Hematopoietic multipotent progenitor cell treated with erythropoietin and hydrocortisone succinate and interleukin-3 and kit ligand, for 6 days (in vitro differentiated cells): ENCODE measurements at regions not wholly inside any gene's neighbourhood (a gene's known extent, or its start where the extent isn't known, plus 50 kb on each side); places are given as distances from the start of the nearest gene placed in this dataset.
"Not testable (repeated sequence)": the region's sequence is repeated elsewhere in the genome, so short reads cannot be mapped to it uniquely, and the experiment has no call there.

ENCODE experiments used
- DNase-seq: peaks from one replicate; pipeline ENCODE4 v3.0.0-alpha.2; 2015

DNA sequence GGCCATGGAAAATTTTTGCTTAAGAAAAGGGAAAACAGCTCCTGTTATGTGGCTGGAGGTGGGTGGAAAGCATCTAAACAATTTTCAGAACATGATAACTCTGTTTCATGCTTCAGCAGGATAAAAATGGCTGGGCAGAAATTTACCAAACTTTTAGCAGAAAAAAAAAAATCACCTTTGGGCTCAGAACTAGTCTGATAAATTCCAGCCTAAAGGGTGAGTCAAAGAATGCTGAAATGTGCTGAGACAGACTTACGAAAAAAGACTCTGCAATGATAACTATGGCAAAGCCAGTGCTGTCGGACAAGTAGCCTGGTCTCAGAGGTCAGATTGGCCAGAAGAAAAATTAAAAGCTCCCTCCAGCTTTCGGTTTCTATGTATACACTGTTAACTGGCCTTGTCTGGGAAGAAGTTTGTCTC is 123.6 kb downstream of the LRATD1 start:
- no peak for DNase-seq

DNA sequence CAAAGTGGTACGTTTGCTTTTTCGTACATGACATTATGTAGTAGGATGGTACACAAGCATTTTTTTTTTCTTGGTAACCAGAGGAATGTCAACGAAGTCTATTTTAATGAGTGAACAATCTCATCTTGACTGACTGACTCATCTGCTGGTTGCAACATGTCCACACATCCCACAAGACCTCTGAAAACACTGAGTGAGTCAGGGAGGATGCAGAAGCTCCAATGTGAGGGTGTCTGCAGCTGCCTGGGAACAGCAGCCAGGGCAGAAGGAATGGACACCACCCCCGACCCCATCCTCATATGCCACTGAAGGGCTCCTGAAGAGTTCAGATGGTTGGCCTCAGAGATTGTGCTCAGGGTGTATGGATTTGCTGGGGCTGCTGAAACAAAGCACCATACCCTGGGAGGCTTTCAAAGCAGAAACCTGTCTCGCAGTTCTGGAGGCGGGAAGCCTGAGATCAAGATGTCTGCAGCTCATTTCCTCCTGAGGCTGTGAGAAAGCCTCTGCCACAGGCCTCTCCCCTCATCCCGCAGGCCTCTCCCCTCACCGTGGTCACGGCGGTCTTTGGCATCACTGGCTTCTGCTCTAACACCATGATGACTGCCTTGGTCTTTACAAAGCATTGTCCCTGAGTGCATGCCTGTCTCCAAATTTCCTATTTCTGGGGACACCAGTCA is 124.6 kb downstream of the LRATD1 start:
- no peak for DNase-seq

DNA sequence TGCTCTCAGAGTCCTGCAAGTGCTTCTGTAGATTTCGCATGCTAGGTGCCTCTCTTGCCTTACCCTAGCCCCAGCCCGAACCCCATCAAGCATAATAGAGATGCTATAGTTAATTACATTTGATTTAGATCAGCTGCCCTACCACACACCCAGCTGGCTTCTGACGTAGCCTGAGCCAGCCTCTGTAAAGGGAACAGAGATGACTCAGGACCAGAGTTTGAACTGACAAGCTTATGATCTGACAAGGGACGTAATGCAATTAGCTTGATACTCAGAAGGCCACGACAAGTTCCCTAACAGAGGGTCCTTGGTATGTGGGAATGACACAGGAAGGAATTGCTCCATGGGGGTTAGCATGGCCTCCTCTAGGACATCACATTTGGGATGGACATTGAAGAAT is 126.6 kb downstream of the LRATD1 start:
- no peak for DNase-seq

DNA sequence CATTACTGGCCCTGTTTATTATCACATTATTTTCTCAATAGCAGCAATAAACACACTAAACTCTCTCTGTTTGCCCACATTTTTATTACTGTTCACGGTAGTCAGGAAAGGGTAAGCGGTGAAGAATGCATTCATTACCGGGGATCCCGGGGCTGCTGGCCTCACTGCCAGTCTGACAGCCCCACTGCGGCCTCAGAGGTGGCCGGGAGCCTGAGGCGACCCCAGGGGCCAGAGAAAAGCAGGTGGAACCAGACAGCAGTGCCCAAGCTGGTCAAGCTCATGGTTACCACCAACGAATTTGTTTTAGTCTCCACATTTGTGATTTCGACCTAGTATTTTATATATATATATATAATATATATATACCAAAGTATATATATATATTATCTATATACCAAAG is 127.7 kb downstream of the LRATD1 start:
- no peak for DNase-seq

DNA sequence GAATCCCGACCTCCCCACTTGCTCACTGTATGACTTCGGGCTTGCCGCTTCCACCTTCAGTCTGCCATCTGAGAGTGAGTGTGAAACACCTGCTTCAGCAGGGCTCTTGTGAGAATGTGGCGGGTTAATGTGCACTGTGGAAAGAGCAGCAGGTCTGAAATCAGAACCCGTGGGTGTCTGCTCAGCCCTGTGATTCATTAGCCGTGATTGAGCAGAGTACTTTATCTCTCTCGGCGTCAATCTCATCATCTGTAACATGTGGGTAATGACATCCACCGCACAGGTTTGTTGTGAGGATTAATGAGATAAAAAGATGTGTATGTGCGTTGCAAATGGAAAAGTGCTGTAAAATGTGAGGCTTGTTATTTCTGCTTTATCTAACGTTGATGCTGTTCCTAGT is 128.6 kb downstream of the LRATD1 start:
- DNase-seq, result no peak

DNA sequence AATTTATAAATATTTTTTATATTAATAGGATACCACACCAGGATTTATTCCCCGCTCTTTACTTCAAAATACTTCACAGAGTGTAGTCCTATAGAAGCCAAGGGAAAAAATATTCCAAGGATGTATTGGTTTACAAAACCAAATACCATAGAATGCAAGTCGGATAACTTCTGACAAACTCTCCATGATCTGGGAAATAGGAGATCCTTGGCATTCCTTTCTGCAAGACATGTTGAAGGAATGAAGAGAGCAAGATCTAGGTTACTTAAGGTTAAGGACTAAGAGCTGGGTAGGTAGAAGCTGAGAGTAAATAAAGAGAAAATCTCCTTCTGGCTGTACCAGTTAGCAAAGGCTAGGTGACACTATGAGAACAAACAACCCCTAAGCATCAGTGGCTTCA is 141.2 kb downstream of the LRATD1 start:
- no peak for DNase-seq

DNA sequence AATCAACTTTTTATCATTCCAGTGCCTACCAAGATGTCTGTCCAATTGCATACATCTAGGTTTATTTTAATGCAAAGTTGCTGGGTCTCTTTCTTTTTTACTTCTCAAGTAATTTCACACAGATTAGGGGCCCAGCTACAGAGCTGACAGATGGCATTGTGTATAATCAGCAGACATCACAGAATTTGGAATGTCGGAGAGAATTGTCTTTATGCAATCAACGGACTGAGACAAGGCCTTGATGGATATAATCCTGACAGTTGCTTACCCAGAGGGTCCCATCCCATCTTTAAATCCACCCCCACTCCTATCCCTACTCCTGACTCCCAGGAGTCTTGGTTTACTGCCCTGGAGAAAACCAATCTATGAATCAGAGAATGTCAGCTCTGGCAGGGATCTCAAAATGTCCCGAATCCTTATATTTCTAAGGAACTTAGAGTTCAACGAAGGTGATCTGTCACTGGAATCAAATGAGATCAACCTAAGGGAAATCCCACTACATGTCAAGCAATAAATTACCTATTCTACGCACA is 142.0 kb downstream of the LRATD1 start:
- DNase-seq, result no peak

DNA sequence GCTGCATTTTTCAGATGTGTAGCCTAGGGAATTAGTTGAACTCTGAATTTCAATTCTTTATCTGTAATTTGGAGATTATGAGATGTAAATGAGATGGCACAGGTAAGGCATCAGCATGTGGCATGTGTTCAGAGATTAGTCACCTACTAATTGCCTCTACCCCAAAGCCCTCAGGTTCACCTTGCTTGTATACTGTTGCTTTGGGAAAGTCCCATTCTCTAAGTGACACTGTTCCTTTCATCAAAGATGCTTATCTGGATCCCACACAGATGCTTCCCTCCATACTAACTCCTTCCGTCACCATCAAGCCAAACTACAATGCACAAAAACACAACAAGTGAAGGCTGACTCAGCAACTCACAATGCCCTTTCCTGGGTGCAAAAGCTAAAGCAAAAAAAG is 143.7 kb downstream of the LRATD1 start:
- no peak for DNase-seq

DNA sequence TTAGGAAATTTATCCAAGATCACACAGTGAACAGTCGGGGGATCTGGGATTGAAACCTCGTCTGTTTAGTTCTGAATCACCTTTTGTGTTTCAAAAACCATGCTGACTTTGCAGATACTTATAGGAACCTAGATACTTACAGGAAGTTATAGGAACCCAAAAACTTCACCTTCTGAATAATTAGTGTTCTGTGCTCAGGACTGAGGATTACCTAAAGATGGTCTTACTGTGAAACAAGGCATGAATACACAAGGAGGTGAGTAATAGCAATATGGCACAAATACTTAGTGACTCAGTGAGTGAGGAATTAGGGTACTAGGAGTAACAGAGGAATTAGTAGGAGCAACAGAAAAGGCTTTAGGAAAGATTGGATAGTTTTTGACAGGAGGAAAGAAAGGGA is 145.5 kb downstream of the LRATD1 start:
- DNase-seq, result no peak

DNA sequence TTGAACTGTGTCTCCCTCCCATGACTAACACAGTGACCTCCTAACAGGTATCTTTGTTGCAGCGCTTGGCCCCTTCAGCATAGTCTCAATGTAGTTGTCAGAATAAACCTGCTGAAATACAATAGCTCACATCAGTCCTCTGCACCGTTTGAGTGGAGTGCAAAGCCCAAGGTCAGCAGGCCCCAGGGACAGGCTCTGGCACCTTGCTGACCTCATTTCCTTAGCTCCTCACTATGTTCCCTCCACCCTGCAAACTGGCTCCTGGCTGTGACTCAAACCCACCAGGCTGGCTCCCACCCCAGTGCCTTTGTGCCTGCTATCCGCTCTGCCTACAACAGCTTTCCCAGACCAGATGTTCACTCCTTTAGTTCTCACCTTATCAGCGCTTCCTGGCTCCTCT is 146.7 kb downstream of the LRATD1 start:
- no peak for DNase-seq

DNA sequence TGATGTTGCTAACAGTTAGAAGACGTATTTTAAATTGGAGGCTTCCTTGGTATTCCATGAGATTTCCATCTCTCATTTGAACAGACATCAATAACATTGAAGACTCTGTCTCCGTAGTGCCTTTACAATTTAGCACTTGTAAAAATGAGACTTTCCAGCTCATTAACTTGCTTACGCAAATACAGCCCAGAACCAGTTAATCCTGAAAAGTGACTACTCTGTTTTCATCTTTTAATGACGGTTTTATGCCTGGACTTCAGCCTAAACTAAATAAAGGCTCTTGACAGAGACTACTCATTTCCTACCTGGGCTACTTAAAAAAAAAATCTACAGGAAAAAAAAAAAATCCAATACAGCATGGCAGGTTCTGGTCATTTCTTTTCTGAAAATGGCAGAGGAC is 148.6 kb downstream of the LRATD1 start:
- no peak for DNase-seq

DNA sequence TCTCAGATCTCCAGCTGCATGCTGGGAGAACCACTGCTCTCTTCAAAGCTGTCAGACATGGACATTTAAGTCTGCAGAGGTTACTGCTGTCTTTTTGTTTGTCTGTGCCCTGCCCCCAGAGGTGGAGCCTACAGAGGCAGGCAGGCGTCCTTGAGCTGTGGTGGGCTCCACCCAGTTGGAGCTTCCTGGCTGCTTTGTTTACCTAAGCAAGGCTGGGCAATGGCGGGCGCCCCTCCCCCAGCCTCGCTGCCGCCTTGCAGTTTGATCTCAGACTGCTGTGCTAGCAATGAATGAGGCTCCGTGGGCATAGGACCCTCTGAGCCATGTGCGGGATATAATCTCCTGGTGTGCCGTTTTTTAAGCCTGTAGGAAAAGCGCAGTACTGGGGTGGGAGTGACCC is 156.3 kb downstream of the LRATD1 start:
- DNase-seq, result not testable (repeated sequence)

DNA sequence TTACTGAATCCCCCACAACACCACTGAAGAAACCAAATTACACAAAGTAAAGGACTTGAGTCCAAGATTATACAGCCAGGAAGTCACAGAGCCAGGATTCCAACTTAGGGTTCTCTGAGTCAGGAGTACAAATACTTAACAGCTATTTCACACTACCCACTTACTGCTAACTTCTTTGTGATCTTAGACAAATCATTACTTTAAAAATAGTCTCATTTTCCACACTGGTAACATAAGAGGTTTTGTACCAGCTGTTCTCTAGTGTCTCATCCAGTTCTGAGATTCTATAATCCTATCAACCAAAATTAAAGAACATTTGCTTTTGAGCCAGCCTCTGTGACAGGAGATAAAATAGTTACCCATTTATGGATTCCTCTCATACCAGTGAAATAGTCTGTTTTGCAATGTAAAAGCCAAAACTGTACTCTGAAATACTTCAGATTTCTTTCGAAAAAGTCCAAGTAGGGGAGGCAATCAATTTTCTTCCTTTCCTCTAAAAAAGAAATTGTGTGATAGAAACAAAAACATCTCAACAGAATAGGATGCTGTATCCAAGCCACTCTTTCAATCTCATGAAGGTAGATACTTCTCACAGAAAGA is 157.6 kb downstream of the LRATD1 start:
- no peak for DNase-seq

DNA sequence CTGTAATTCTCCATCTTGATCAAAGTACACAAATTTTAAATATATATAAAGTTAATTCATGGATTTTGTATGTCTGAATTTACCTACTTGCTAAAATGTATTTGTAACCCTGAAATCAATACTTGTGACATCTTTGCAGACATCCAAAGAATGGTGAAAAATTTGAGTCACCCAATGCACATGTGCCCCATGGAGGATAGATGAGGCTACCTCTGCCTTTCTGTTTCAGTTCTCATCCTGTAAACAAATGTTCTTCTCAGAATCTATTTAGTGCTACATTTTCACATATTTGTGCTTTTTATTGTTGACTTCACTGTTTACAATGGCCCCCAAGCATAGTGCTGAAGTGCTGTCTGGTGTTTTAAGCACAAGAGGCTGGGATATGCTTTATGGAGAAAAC is 171.5 kb downstream of the LRATD1 start:
- DNase-seq, result no peak

DNA sequence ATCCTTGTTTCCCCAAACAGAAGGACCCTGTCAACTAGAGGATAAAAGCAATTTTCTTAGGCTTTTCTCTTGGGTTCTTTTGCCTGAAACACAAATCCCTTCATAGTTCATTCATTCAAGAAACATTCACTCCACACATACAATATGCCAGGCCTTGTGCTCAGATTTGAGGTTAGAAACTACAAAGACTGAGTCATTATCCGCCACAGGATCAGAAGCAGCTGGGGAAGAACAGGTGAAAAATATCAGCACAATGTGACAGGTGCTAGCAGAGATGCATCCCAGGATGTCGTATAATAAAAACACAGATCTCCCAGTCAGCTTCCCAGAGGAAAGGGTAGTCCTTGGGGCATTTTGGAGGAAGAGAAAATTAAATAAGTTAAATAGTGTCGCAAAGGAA is 172.4 kb downstream of the LRATD1 start:
- DNase-seq, result no peak

DNA sequence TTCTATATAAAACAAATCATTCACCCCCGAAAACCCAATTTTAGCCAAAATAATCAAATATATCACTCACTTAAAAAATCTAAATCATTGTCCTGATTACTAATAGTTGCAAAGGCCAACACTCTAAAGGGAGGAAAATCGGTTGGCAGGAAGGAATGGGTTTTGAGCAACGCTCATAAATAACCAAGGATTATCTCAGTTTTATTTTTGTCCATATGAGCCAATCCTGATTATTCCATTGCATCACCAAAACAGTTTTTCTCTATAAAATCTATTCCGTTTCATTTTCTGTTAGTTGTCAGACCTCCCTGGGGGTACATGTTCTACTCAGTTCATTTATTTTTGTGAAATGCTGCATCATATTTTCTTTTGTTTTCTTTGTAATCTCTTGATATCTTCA is 174.1 kb downstream of the LRATD1 start:
- DNase-seq, result no peak

DNA sequence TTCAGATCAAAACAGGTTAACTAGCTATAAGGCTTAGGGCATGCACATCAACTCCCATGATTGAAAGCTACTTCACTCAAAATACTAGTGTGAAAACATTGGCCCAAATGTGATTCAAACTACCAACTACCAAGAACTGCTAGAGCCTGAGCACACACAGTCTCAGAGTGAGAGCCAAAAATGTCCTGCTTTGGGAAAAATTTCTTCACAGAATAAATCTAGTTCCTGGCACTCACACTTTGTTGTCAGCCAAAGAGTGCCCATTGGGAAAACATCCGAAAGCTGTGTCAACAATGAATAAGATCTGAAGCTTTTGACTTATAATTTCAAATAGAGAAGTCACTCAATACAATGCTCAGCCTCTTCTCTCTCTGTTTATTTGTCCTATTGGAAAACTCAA is 182.7 kb downstream of the LRATD1 start:
- no peak for DNase-seq

DNA sequence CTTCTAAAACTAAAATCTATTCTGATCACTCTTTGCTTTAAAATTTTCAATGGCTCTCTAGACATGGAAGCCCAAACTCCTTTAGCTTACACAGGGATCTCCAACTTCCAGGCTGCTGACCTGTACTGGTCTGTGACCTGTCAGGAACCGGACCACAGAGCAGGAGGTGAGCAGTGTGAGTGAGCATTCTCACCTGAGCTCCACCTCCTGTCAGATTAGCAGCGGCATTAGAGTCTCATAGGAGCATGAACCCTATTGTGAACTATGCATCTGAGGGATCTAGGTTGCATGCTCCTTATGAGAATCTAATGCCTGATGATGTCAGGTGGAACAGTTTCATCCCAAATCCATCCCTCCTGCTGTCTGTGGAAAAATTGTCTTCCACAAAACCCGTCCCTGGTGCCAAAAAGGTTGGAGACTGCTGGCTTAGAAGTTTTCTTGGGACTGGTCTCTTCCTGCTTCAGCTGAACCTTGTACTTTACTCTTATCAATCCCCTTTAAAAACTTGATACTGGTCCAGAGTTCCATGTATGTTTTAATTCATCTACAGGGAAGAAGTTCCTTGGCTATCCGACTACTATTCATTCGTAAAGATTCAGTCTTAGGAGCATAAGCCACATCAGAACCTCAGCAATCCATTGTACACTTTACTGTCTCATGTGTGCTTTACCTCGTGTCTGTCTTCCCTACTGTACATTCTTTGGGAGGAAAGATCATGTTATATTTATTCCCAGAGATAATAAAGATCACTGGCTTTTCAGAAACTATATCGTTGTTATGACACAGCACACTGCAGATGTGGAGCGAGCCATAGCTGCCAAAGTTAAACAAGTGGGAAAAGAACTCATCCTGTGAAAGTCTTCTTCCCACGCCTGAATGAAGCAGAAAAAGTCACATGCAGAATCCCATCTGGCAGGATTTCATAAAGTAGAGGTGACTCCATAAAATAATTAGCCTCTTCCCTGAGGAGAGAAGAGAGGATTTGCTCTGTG is 183.8 kb downstream of the LRATD1 start:
- no peak for DNase-seq

DNA sequence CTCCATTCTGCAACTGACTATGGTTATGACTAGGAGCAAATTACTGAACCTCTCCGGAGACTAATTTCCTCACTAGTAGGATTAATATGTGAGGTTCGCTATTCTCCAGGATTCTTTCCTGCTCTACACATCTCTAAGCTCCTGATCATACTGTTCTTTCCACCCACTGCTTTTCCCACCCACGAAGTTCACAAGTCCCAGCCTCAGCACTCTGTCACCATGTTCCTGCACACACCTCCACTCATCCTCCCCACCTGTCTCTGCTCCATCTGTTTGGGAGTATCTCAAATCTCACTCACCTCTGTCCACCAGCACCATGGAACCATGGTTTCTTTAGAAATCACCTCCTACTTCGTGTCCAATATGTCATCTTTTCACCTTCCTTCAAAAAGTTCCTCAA is 185.3 kb downstream of the LRATD1 start:
- no peak for DNase-seq

DNA sequence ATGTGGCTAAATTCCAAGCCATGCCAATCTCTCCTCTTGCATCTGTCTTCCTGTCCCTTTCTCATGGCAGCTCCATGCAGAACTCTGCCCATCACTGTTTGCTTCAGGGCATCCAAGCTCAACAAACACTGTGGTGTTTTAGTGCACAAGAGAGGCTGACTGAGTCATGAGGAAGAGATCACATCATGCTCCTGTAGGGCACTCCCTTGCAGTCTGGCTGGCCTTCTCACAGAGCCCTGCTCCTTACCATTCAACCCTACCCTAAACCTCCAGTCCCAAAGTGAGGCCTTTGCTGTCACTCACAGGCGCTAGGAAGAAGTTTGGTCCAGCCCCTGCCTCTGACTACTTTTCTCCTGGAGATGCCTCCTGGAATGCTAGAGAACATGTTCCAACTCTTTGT is 194.0 kb downstream of the LRATD1 start:
- no peak for DNase-seq

DNA sequence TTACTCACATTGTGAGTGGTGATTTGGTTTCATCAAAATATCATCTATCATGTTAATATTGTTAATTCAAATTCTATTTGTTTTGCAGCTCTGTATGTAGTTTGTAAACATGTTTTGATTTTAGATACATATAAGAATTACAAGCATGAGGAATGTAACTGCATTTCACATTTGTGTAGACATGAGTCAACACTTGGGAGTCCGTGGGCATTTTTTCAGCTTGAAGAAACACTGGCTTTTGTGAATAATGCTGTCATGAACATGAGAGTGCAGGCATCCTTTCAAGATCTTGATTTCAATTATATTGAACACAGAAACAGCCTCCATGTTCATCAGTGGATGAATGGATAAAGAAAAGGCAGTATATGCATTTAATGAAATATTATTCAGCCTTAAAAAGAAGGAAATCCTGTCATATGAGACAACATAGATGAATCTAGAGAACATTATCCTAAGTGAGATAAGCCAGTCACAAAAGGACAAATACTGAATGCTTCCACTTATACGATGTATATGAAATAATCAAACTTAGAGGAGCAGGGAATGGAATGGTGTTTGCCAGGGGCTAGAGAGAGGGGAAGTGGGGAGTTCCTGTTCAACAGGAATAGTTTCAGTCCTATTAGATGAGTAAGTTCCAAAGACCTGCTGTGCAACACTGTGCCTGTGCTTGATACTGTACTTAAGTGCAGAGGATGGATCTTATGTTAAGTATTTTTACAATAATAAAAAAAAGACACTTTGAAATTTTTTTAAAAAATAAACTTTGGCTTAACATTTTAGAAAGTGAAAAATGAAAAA is 194.9 kb downstream of the LRATD1 start:
- no peak for DNase-seq

DNA sequence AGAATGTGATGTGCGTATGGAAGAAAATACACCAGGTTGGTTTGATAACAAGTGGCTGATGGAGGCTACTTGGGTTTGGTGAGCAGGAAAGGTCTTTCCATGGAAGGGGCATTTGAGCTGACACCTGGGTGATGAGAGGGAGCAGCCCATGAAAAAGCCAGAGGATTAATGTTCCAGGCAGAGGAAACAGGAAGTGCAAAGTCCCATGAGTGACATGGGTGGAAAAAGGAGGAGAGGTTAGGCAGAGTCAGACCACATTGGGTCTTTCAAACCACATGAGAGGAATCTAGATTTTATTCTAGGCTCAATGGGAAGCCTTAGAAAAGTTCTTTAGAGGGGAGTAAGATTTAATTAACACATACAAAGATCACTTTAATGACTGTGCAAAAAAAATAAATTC is 195.7 kb downstream of the LRATD1 start:
- no peak for DNase-seq

DNA sequence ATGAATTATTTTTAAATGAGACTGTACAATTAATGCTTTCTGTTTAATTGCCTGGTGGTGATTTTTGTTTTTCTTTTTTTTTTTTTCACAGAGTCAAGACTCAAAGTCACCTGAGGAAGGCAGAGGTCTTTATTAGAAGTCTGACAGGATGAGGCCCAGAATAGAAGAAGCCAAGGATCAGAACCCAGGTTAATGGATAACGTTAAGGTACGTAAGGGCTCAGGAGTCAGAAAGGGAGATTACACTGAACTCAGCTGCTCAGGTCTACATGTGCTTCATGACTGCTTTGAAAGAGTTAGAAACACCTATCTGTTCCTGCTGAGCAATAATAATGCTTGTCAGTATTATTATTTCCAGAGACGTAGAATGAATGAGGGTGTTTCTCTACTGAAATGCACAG is 196.5 kb downstream of the LRATD1 start:
- DNase-seq, result no peak
